Stimulated activated CD8-positive, alpha-beta memory T cell treated with anti-CD3 and anti-CD28 coated beads, Interleukin-7, amount 100 ng/mL, for 48 hours (primary cell): ENCODE measurements at regions not wholly inside any gene's neighbourhood (a gene's known extent, or its start where the extent isn't known, plus 50 kb on each side); places are given as distances from the start of the nearest gene placed in this dataset.
"Not testable (repeated sequence)": the region's sequence is repeated elsewhere in the genome, so short reads cannot be mapped to it uniquely, and the experiment has no call there.

Source experiments
- DNase-seq, 2 donors: peaks; one replicate each; pipeline ENCODE4 v3.0.0-alpha.2; 2020; ENCODE audit warnings: low read depth in 1 of 2; ENCODE audit errors: extremely low read depth in 1 of 2

- DNase-seq: not testable (repeated sequence)
Measured at GRCh38 chr11:94235772-94236171, 68.6 kb upstream of the IZUMO1R start.

GRCh38 chr11:94236416-94236815 lies 68.0 kb upstream of the IZUMO1R start:
- DNase-seq: not testable (repeated sequence)

- peak in 1 of 2 donors; percentile 0 for DNase-seq
Measured at GRCh38 chr11:94237447-94238153, 66.8 kb upstream of the IZUMO1R start.

GRCh38 chr11:94238154-94238735 lies 66.1 kb upstream of the IZUMO1R start:
- not testable (repeated sequence) for DNase-seq

GRCh38 chr11:94238774-94239173 lies 65.6 kb upstream of the IZUMO1R start:
- DNase-seq: not testable (repeated sequence)

- DNase-seq: no peak
Measured at GRCh38 chr11:94241896-94242295, 62.5 kb upstream of the IZUMO1R start.

GRCh38 chr11:94243571-94244515 lies 60.5 kb upstream of the IZUMO1R start:
- no peak for DNase-seq

GRCh38 chr11:94245121-94245520 lies 59.3 kb upstream of the IZUMO1R start:
- no peak for DNase-seq

GRCh38 chr11:94248301-94248700 lies 56.1 kb upstream of the IZUMO1R start:
- DNase-seq: not testable (repeated sequence)

- DNase-seq: no peak
Measured at GRCh38 chr11:94254214-94254613, 50.2 kb upstream of the IZUMO1R start.
